SK-N-SH (cell line): ENCODE measurements at regions not wholly inside any gene's neighbourhood (a gene's known extent, or its start where the extent isn't known, plus 50 kb on each side); places are given as distances from the start of the nearest gene placed in this dataset.

Source experiments
- POLR2AphosphoS5 ChIP-seq: IDR thresholded peaks from 2 replicates; pipeline ENCODE4 v1.6.1; 2012; ENCODE audit warnings: low read depth, low read length
- RFX5 ChIP-seq: IDR thresholded peaks from 2 replicates; pipeline ENCODE4 v1.6.1; 2012; ENCODE audit warnings: mild to moderate bottlenecking, improper control_type of control experiment, low read length

- TF ChIP-seq RFX5: no peak
- no peak for TF ChIP-seq POLR2AphosphoS5
Measured at GRCh38 chr16:26595199-26595598, 471.5 kb upstream of the C16orf82 start.
